HepG2 (cell line): ENCODE measurements at regions not wholly inside any gene's neighbourhood (a gene's known extent, or its start where the extent isn't known, plus 50 kb on each side); places are given as distances from the start of the nearest gene placed in this dataset.

ENCODE experiments used
- ZNF30 ChIP-seq: sonication (generic); formaldehyde crosslinking; IDR thresholded peaks from 2 replicates; pipeline ENCODE4 v1.5.0; 2020; ENCODE audit warnings: mild to moderate bottlenecking, missing genetic modification reagents
- TF ChIP-seq, protein P1 (sequence below): sonication (generic); formaldehyde crosslinking; IDR thresholded peaks from one replicate; pipeline ENCODE4 v1.5.1; 2020; ENCODE audit warnings: mild to moderate bottlenecking, missing genetic modification reagents; ENCODE audit errors: not compliant biosample characterization
- TF ChIP-seq, protein P2 (sequence below): IDR thresholded peaks from 2 replicates; pipeline ENCODE4 v1.6.1; 2016; ENCODE audit warnings: missing compliant biosample characterization, missing genetic modification reagents, borderline replicate concordance
- TF ChIP-seq, protein P3 (sequence below): IDR thresholded peaks from 2 replicates; pipeline ENCODE4 v1.6.1; 2018; ENCODE audit warnings: missing genetic modification reagents

DNA sequence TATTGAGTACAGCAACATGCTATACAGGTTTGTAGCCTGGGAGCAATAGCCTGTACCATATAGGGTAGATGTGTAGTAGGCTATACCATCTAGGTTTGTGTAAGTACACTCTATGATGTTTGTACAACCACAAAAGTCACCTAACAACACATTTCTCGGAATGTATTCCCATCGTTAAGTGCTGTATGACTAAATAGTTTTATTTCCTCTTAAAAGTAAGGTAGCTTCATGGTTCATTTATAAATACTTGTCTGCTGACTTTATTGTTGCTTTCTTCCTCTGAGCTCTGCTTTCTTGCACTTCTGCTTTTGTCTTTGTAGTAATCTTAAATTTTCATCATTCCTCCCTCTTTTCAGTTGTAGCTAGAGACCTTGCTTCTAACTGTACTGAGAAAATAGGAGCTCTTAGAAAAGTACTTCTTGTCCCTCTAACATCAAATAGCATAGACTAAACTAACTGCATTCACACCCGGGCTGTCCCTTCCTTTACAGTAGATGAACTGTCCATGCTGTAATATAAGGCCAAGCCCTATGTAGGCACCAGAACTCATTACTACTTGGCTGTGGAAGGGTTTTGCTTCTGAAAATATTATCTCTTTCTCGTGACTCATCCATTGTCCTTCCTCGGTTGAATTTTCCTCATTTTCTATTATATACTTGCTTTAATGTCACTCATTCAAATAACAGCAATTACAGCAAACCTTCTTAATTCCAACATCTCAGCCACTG is 55.4 kb upstream of the FAM3C start (continued):
- TF ChIP-seq, protein P1, sequence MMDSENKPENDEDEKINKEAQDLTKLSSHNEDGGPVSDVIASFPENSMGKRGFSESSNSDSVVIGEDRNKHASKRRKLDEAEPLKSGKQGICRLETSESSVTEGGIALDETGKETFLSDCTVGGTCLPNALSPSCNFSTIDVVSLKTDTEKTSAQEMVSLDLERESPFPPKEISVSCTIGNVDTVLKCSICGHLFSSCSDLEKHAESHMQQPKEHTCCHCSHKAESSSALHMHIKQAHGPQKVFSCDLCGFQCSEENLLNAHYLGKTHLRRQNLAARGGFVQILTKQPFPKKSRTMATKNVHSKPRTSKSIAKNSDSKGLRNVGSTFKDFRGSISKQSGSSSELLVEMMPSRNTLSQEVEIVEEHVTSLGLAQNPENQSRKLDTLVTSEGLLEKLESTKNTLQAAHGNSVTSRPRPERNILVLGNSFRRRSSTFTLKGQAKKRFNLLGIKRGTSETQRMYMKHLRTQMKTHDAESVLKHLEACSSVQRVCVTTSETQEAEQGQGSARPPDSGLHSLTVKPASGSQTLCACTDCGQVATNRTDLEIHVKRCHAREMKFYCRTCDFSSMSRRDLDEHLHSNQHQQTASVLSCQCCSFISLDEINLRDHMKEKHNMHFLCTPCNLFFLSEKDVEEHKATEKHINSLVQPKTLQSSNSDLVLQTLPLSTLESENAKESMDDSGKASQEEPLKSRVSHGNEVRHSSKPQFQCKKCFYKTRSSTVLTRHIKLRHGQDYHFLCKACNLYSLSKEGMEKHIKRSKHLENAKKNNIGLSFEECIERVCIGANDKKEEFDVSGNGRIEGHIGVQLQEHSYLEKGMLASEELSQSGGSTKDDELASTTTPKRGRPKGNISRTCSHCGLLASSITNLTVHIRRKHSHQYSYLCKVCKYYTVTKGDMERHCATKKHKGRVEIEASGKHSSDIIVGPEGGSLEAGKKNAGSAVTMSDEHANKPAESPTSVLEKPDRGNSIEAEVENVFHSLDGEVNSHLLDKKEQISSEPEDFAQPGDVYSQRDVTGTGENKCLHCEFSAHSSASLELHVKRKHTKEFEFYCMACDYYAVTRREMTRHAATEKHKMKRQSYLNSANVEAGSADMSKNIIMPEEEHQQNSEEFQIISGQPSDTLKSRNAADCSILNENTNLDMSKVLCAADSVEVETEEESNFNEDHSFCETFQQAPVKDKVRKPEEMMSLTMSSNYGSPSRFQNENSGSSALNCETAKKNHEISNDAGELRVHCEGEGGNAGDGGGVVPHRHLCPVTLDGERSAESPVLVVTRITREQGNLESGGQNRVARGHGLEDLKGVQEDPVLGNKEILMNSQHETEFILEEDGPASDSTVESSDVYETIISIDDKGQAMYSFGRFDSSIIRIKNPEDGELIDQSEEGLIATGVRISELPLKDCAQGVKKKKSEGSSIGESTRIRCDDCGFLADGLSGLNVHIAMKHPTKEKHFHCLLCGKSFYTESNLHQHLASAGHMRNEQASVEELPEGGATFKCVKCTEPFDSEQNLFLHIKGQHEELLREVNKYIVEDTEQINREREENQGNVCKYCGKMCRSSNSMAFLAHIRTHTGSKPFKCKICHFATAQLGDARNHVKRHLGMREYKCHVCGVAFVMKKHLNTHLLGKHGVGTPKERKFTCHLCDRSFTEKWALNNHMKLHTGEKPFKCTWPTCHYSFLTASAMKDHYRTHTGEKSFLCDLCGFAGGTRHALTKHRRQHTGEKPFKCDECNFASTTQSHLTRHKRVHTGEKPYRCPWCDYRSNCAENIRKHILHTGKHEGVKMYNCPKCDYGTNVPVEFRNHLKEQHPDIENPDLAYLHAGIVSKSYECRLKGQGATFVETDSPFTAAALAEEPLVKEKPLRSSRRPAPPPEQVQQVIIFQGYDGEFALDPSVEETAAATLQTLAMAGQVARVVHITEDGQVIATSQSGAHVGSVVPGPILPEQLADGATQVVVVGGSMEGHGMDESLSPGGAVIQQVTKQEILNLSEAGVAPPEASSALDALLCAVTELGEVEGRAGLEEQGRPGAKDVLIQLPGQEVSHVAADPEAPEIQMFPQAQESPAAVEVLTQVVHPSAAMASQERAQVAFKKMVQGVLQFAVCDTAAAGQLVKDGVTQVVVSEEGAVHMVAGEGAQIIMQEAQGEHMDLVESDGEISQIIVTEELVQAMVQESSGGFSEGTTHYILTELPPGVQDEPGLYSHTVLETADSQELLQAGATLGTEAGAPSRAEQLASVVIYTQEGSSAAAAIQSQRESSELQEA (CRISPR knock-in tag): no peak
- TF ChIP-seq, protein P2, sequence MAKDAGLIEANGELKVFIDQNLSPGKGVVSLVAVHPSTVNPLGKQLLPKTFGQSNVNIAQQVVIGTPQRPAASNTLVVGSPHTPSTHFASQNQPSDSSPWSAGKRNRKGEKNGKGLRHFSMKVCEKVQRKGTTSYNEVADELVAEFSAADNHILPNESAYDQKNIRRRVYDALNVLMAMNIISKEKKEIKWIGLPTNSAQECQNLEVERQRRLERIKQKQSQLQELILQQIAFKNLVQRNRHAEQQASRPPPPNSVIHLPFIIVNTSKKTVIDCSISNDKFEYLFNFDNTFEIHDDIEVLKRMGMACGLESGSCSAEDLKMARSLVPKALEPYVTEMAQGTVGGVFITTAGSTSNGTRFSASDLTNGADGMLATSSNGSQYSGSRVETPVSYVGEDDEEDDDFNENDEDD (CRISPR knock-in tag): no peak
- TF ChIP-seq, protein P3, sequence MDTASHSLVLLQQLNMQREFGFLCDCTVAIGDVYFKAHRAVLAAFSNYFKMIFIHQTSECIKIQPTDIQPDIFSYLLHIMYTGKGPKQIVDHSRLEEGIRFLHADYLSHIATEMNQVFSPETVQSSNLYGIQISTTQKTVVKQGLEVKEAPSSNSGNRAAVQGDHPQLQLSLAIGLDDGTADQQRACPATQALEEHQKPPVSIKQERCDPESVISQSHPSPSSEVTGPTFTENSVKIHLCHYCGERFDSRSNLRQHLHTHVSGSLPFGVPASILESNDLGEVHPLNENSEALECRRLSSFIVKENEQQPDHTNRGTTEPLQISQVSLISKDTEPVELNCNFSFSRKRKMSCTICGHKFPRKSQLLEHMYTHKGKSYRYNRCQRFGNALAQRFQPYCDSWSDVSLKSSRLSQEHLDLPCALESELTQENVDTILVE (CRISPR knock-in tag): no peak
- TF ChIP-seq ZNF30 (CRISPR knock-in tag): no peak
- TF ChIP-seq, all 625 proteins: peak for 0
